ENCODE measurements at regions not wholly inside any gene's neighbourhood (a gene's known extent, or its start where the extent isn't known, plus 50 kb on each side); places are given as distances from the start of the nearest gene placed in this dataset.

DNA sequence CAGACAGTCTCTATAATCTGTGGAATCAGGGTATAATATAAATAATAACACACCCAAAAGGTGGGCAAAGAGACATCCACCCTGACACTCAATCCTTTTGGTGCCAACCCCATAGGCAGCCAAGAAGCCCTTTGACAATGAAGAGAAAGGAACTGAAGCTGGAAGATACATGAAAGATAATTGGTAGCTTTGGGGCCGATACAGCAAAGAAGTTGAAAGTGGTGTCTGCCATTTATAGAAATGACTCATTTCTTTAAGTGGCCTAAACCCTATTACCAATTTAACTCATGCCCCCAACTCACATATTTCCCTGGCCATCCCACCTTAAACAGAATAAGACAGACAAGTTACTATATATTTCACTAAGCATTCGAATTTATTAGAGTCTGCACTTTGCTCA, 167.0 kb downstream of the ZC3H11B start:
- TF ChIP-seq, protein P1, sequence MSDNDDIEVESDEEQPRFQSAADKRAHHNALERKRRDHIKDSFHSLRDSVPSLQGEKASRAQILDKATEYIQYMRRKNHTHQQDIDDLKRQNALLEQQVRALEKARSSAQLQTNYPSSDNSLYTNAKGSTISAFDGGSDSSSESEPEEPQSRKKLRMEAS (IDR thresholded peaks at IDR 0.05) = no peak
- no peak for TF ChIP-seq EP300 (IDR thresholded peaks at IDR 0.05; ENCODE audit: borderline replicate concordance)
- TF ChIP-seq FOXM1 (IDR thresholded peaks at IDR 0.05; ENCODE audit: borderline replicate concordance, low read depth) = no peak
- no peak for TF ChIP-seq NFIC (IDR thresholded peaks at IDR 0.05)
- no peak for TF ChIP-seq RAD21 (IDR thresholded peaks at IDR 0.05; ENCODE audit: low read depth)
- no peak for TF ChIP-seq TAF1 (IDR thresholded peaks at IDR 0.05; ENCODE audit: low read depth)
- TF ChIP-seq CREB1 (IDR thresholded peaks at IDR 0.05; ENCODE audit: low read depth) = no peak
- no peak for TF ChIP-seq REST (IDR thresholded peaks at IDR 0.05; ENCODE audit: low read depth)
- no peak for TF ChIP-seq ZBTB7A (IDR thresholded peaks at IDR 0.05; ENCODE audit: low read depth)
- TF ChIP-seq USF1 (IDR thresholded peaks at IDR 0.05) = no peak
- TF ChIP-seq CEBPB (IDR thresholded peaks at IDR 0.05) = no peak
- no peak for TF ChIP-seq YY1 (IDR thresholded peaks at IDR 0.05; ENCODE audit: low read depth)
- TF ChIP-seq TEAD4 (IDR thresholded peaks at IDR 0.05) = no peak
- no peak for TF ChIP-seq TCF12 (IDR thresholded peaks at IDR 0.05; ENCODE audit: low read depth)
